BE2C (cell line): ENCODE measurements at regions not wholly inside any gene's neighbourhood (a gene's known extent, or its start where the extent isn't known, plus 50 kb on each side); places are given as distances from the start of the nearest gene placed in this dataset.
A peak's percentile ranks its signal among the peaks of the same experiment; 100 is the strongest.

Experiments
- DNase-seq: peaks from one replicate; pipeline ENCODE4 v3.0.0-alpha.2; 2020
- H3K27me3 ChIP-seq: fragments of 250-450 bp; sonication (Bioruptor Pico); 2 replicates; pipeline ENCODE4 v1.5.1; 2020; ENCODE audit warnings: mild to moderate bottlenecking
- H3K36me3 ChIP-seq: fragments of 250-450 bp; sonication (Bioruptor Pico); 2 replicates; pipeline ENCODE4 v1.5.1; 2020; ENCODE audit warnings: mild to moderate bottlenecking
- H3K4me1 ChIP-seq: fragments of 250-450 bp; sonication (Bioruptor Pico); 2 replicates; pipeline ENCODE4 v1.5.1; 2020
- H3K4me3 ChIP-seq: 2 replicates; pipeline ENCODE4 v1.5.1; 2011; ENCODE audit warnings: low read depth, low read length
- H3K9me3 ChIP-seq: fragments of 250-450 bp; sonication (Bioruptor Pico); 2 replicates; pipeline ENCODE4 v1.5.1; 2020
- CTCF ChIP-seq: IDR thresholded peaks from 2 replicates; pipeline ENCODE4 v1.5.1; 2012; ENCODE audit warnings: mild to moderate bottlenecking, low read depth, low read length

GRCh38 chr2:13481201-13481600, 764.5 kb downstream of the TRIB2 start:
- TF ChIP-seq CTCF, result no peak
- Histone ChIP-seq H3K4me1 (peaks cover 36% of the 10 kb centered on the region), H3K27me3 (no peaks in the 10 kb centered on the region), H3K4me3 (no peak overlapping the region), H3K9me3 (no peaks in the 10 kb centered on the region), H3K36me3 (peaks cover 7% of the 10 kb centered on the region)
- no peak for DNase-seq

GRCh38 chr2:13485256-13485655, 768.5 kb downstream of the TRIB2 start:
- Histone ChIP-seq H3K36me3 (peaks cover 7% of the 10 kb centered on the region), H3K4me1 (peaks cover 7% of the 10 kb centered on the region), H3K9me3 (no peaks in the 10 kb centered on the region), H3K4me3 (peak overlapping the region; percentile 3; the same call in 1 of the 2 replicates), H3K27me3 (no peaks in the 10 kb centered on the region)
- no peak for TF ChIP-seq CTCF
- peak; percentile 23 for DNase-seq

- peaks cover 6% of the 10 kb centered on the region for H3K36me3 ChIP-seq
- peaks cover 5% of the 10 kb centered on the region for H3K4me1 ChIP-seq
- no peaks in the 10 kb centered on the region for H3K9me3 ChIP-seq
- H3K27me3 ChIP-seq, result no peaks in the 10 kb centered on the region
- DNase-seq, result no peak
- H3K4me3 ChIP-seq, result no peak overlapping the region
- no peak for TF ChIP-seq CTCF
These were observed 772.2 kb downstream of the TRIB2 start for GRCh38 chr2:13488965-13489364.

GRCh38 chr2:13492262-13492661, 775.5 kb downstream of the TRIB2 start:
- H3K4me1 ChIP-seq, result no peaks in the 10 kb centered on the region; the same call in 1 of the 2 replicates
- H3K4me3 ChIP-seq, result no peak overlapping the region
- no peaks in the 10 kb centered on the region for H3K9me3 ChIP-seq
- peaks cover 12% of the 10 kb centered on the region for H3K36me3 ChIP-seq
- H3K27me3 ChIP-seq, result no peaks in the 10 kb centered on the region
- DNase-seq, result no peak
- TF ChIP-seq CTCF, result no peak

- peaks cover 16% of the 10 kb centered on the region for H3K36me3 ChIP-seq
- H3K4me1 ChIP-seq, result peaks cover 3% of the 10 kb centered on the region
- no peak for TF ChIP-seq CTCF
- no peak overlapping the region for H3K4me3 ChIP-seq
- no peaks in the 10 kb centered on the region for H3K9me3 ChIP-seq
- DNase-seq, result no peak
- no peaks in the 10 kb centered on the region for H3K27me3 ChIP-seq
These were observed 778.3 kb downstream of the TRIB2 start for GRCh38 chr2:13495051-13495450.

- Histone ChIP-seq H3K36me3 (peaks cover 11% of the 10 kb centered on the region), H3K4me1 (peaks cover 4% of the 10 kb centered on the region; the same call in 1 of the 2 replicates), H3K9me3 (no peaks in the 10 kb centered on the region), H3K4me3 (no peak overlapping the region), H3K27me3 (no peaks in the 10 kb centered on the region)
- no peak for TF ChIP-seq CTCF
- no peak for DNase-seq
These were observed 788.1 kb downstream of the TRIB2 start for GRCh38 chr2:13504808-13505207.
